Thymus (tissue), 11 donors: ENCODE measurements at regions not wholly inside any gene's neighbourhood (a gene's known extent, or its start where the extent isn't known, plus 50 kb on each side); places are given as distances from the start of the nearest gene placed in this dataset.

Source experiments
- DNase-seq, 9 donors: peaks; one replicate each; pipeline ENCODE4 v3.0.0-alpha.2; 2013; ENCODE audit warnings: low spot score in 9 of 9, low read depth in 6 of 9, missing footprints in 1 of 9
- H3K27ac ChIP-seq, 2 donors: one replicate each; pipeline ENCODE4 v1.5.1; 2013; ENCODE audit warnings: control low read depth in 1 of 2, low read depth in 1 of 2, low read length in 1 of 2, mild to moderate bottlenecking in 1 of 2, moderate library complexity in 1 of 2
- H3K27me3 ChIP-seq, 2 donors: one replicate each; pipeline ENCODE4 v1.5.1; 2013; ENCODE audit warnings: low read length in 1 of 2; ENCODE audit not compliant: control insufficient read depth in 2 of 2, insufficient read depth in 1 of 2
- H3K36me3 ChIP-seq, 2 donors: one replicate each; pipeline ENCODE4 v1.5.1; 2013; ENCODE audit warnings: low read length in 1 of 2, mild to moderate bottlenecking in 1 of 2, moderate library complexity in 1 of 2; ENCODE audit not compliant: control insufficient read depth in 2 of 2, insufficient read depth in 2 of 2
- H3K4me1 ChIP-seq, 2 donors: one replicate each; pipeline ENCODE4 v1.5.1; 2013; ENCODE audit warnings: low read length in 2 of 2; ENCODE audit not compliant: control insufficient read depth in 2 of 2, insufficient read depth in 2 of 2
- H3K4me3 ChIP-seq, 2 donors: one replicate each; pipeline ENCODE4 v1.5.1; 2013; ENCODE audit warnings: low read length in 2 of 2, control low read depth in 1 of 2, mild to moderate bottlenecking in 1 of 2
- H3K9me3 ChIP-seq, 2 donors: one replicate each; pipeline ENCODE4 v1.5.1; 2013; ENCODE audit warnings: low read length in 1 of 2, mild to moderate bottlenecking in 1 of 2; ENCODE audit not compliant: control insufficient read depth in 2 of 2, insufficient read depth in 1 of 2
- WGBS: extraction: QIAGEN DNeasy Blood & Tissue Kit; methylation state at CpG from one replicate; pipeline ENCODE4 v1.1.7; 2013; 5-methylcytosine and 5-hydroxymethylcytosine counted together
- donor health status: healthy.

- H3K9me3 ChIP-seq, result no peaks in the 10 kb centered on the region
- no peaks in the 10 kb centered on the region for H3K4me1 ChIP-seq
- 95% methylated on average over 2 of the region's 2 CpGs for WGBS
- no peaks in the 10 kb centered on the region for H3K27me3 ChIP-seq
- H3K36me3 ChIP-seq, result no peaks in the 10 kb centered on the region
- no peak overlapping the region for H3K27ac ChIP-seq
- no peak for DNase-seq
- H3K4me3 ChIP-seq, result no peak overlapping the region
These were observed 397.2 kb upstream of the USP15 start for GRCh38 chr12:61862986-61863385.

- Histone ChIP-seq H3K27me3 (no peaks in the 10 kb centered on the region), H3K9me3 (no peaks in the 10 kb centered on the region), H3K4me3 (no peak overlapping the region), H3K4me1 (no peaks in the 10 kb centered on the region), H3K27ac (no peak overlapping the region), H3K36me3 (no peaks in the 10 kb centered on the region)
- no peak for DNase-seq
- WGBS, result 95% methylated on average over 6 of the region's 6 CpGs
These were observed 396.4 kb upstream of the USP15 start for GRCh38 chr12:61863811-61864210.

GRCh38 chr12:61869796-61870195, 390.4 kb upstream of the USP15 start:
- H3K4me3 ChIP-seq, result no peak overlapping the region
- 97% methylated on average over 2 of the region's 2 CpGs for WGBS
- H3K27ac ChIP-seq, result no peak overlapping the region
- no peaks in the 10 kb centered on the region for H3K27me3 ChIP-seq
- H3K36me3 ChIP-seq, result no peaks in the 10 kb centered on the region
- no peaks in the 10 kb centered on the region for H3K9me3 ChIP-seq
- no peak for DNase-seq
- no peaks in the 10 kb centered on the region for H3K4me1 ChIP-seq

GRCh38 chr12:61870658-61871484, 389.3 kb upstream of the USP15 start:
- no peak overlapping the region for H3K27ac ChIP-seq
- H3K4me1 ChIP-seq, result no peaks in the 10 kb centered on the region
- H3K36me3 ChIP-seq, result no peaks in the 10 kb centered on the region
- peak in 1 of 9 donors; percentile 1 for DNase-seq
- H3K27me3 ChIP-seq, result no peaks in the 10 kb centered on the region
- 61% methylated on average over 3 of the region's 3 CpGs for WGBS
- no peaks in the 10 kb centered on the region for H3K9me3 ChIP-seq
- H3K4me3 ChIP-seq, result no peak overlapping the region

GRCh38 chr12:61871485-61871810, 388.8 kb upstream of the USP15 start:
- Histone ChIP-seq H3K36me3 (no peaks in the 10 kb centered on the region), H3K4me1 (no peaks in the 10 kb centered on the region), H3K9me3 (no peaks in the 10 kb centered on the region), H3K27me3 (no peaks in the 10 kb centered on the region), H3K4me3 (no peak overlapping the region), H3K27ac (no peak overlapping the region)
- DNase-seq, result no peak
- WGBS, result 93% methylated on average over 5 of the region's 5 CpGs

- Histone ChIP-seq H3K9me3 (peaks cover 0 to 9% of the 10 kb centered on the region in 2 donors), H3K36me3 (no peaks in the 10 kb centered on the region), H3K27ac (no peak overlapping the region), H3K27me3 (no peaks in the 10 kb centered on the region), H3K4me1 (no peaks in the 10 kb centered on the region), H3K4me3 (no peak overlapping the region)
- WGBS, result 93% methylated on average over 9 of the region's 9 CpGs
- DNase-seq, result no peak
These were observed 381.0 kb upstream of the USP15 start for GRCh38 chr12:61879229-61879628.

- DNase-seq, result no peak
- 82% methylated on average over 7 of the region's 7 CpGs for WGBS
These were observed 380.0 kb upstream of the USP15 start for GRCh38 chr12:61880186-61880585.

GRCh38 chr12:61891632-61892031, 368.6 kb upstream of the USP15 start:
- Histone ChIP-seq H3K4me1 (no peaks in the 10 kb centered on the region), H3K27me3 (no peaks in the 10 kb centered on the region), H3K27ac (no peak overlapping the region), H3K9me3 (no peaks in the 10 kb centered on the region), H3K4me3 (no peak overlapping the region), H3K36me3 (no peaks in the 10 kb centered on the region)
- 90% methylated on average over 1 of the region's 1 CpG for WGBS
- DNase-seq, result no peak

More at GRCh38 chr12:61880186-61880585, 380.0 kb upstream of the USP15 start:
- H3K9me3 ChIP-seq, result peaks cover 0 to 9% of the 10 kb centered on the region in 2 donors
- no peaks in the 10 kb centered on the region for H3K27me3 ChIP-seq
- no peak overlapping the region for H3K4me3 ChIP-seq
- no peaks in the 10 kb centered on the region for H3K4me1 ChIP-seq
- no peaks in the 10 kb centered on the region for H3K36me3 ChIP-seq
- no peak overlapping the region for H3K27ac ChIP-seq

GRCh38 chr12:61894168-61894567, 366.0 kb upstream of the USP15 start:
- no peak for DNase-seq
- H3K9me3 ChIP-seq, result peaks cover 0 to 8% of the 10 kb centered on the region in 2 donors

More at GRCh38 chr12:61894168-61894567, 366.0 kb upstream of the USP15 start:
- Histone ChIP-seq H3K36me3 (no peaks in the 10 kb centered on the region), H3K27ac (no peak overlapping the region), H3K4me3 (no peak overlapping the region), H3K4me1 (no peaks in the 10 kb centered on the region), H3K27me3 (no peaks in the 10 kb centered on the region)
- WGBS, result 95% methylated on average over 1 of the region's 1 CpG
